ENCODE measurements at regions not wholly inside any gene's neighbourhood (a gene's known extent, or its start where the extent isn't known, plus 50 kb on each side); places are given as distances from the start of the nearest gene placed in this dataset.

GRCh38 chr18:6493194-6493593, 78.5 kb upstream of the L3MBTL4 start:
- H3K27me3 Mint-ChIP-seq (ENCODE audit: insufficient read depth): no peaks in the 10 kb centered on the region
- Histone ChIP-seq H3K36me3 (ENCODE audit: control insufficient read depth, insufficient read depth, low read length) (no peaks in the 10 kb centered on the region), H3K4me3 (ENCODE audit: low read length) (no peak overlapping the region), H3K27me3 (ENCODE audit: control insufficient read depth, insufficient read depth, low read length, poor library complexity, severe bottlenecking) (no peaks in the 10 kb centered on the region), H3K27ac (ENCODE audit: low read depth, low read length) (no peak overlapping the region), H3K4me1 (ENCODE audit: control insufficient read depth, insufficient read depth, low read length) (no peaks in the 10 kb centered on the region), H3K9me3 (ENCODE audit: control insufficient read depth, low read length) (no peaks in the 10 kb centered on the region), H3K9ac (ENCODE audit: extremely low read depth, low read length, poor library complexity, severe bottlenecking) (no peak overlapping the region)
- peaks cover 10% of the 10 kb centered on the region for H3K4me1 Mint-ChIP-seq
- DNase-seq: no peak
- TF ChIP-seq, protein P1, sequence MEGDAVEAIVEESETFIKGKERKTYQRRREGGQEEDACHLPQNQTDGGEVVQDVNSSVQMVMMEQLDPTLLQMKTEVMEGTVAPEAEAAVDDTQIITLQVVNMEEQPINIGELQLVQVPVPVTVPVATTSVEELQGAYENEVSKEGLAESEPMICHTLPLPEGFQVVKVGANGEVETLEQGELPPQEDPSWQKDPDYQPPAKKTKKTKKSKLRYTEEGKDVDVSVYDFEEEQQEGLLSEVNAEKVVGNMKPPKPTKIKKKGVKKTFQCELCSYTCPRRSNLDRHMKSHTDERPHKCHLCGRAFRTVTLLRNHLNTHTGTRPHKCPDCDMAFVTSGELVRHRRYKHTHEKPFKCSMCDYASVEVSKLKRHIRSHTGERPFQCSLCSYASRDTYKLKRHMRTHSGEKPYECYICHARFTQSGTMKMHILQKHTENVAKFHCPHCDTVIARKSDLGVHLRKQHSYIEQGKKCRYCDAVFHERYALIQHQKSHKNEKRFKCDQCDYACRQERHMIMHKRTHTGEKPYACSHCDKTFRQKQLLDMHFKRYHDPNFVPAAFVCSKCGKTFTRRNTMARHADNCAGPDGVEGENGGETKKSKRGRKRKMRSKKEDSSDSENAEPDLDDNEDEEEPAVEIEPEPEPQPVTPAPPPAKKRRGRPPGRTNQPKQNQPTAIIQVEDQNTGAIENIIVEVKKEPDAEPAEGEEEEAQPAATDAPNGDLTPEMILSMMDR (conservative IDR thresholded peaks at IDR 0.05): no peak
- no peaks in the 10 kb centered on the region for H3K9me3 Mint-ChIP-seq
- no peak overlapping the region for H3K4me3 Mint-ChIP-seq
- 96 to 98% methylated on average over 4 to 5 of the region's 5 CpGs for WGBS, 2 experiments (ENCODE audit: insufficient coverage in 1 of 2, insufficient read length in 1 of 2)
- no peaks in the 10 kb centered on the region for H3K36me3 Mint-ChIP-seq (ENCODE audit: low read depth)
- no peak overlapping the region for H3K27ac Mint-ChIP-seq

DNA sequence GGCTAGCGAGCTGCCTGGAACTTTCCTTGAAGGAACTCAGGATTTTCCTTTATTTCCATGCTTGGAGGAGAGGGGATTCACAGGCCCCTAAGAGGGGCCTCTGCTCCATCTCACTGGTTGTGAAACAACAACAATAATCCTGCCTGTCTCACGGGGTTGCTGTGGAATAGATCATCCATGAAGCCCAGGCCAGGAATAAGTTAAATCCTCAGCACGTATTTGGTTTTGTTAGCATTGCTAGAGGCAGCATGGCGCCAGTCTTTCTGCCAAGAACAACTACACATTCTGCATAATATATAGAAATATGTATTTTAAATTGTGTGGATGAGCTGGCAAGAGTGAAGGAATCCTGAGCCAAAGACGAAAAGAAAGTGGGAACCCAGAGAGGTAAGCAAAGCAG, 80.8 kb upstream of the L3MBTL4 start:
- no peak overlapping the region for H3K9ac ChIP-seq (ENCODE audit: extremely low read depth, low read length, poor library complexity, severe bottlenecking)
- no peak overlapping the region for H3K27ac ChIP-seq (ENCODE audit: low read depth, low read length)
- Mint-ChIP-seq H3K9me3 (peaks cover 5% of the 10 kb centered on the region), H3K4me3 (no peak overlapping the region), H3K4me1 (no peaks in the 10 kb centered on the region), H3K27ac (no peak overlapping the region), H3K27me3 (ENCODE audit: insufficient read depth) (no peaks in the 10 kb centered on the region), H3K36me3 (ENCODE audit: low read depth) (no peaks in the 10 kb centered on the region)
- TF ChIP-seq, protein P1 (conservative IDR thresholded peaks at IDR 0.05): no peak
- no peaks in the 10 kb centered on the region for H3K9me3 ChIP-seq (ENCODE audit: control insufficient read depth, low read length)
- WGBS, 2 experiments (ENCODE audit: insufficient coverage in 1 of 2, insufficient read length in 1 of 2): 85 to 100% methylated on average over 2 to 4 of the region's 5 CpGs
- H3K27me3 ChIP-seq (ENCODE audit: control insufficient read depth, insufficient read depth, low read length, poor library complexity, severe bottlenecking): no peaks in the 10 kb centered on the region
- H3K4me1 ChIP-seq (ENCODE audit: control insufficient read depth, insufficient read depth, low read length): no peaks in the 10 kb centered on the region
- H3K36me3 ChIP-seq (ENCODE audit: control insufficient read depth, insufficient read depth, low read length): no peaks in the 10 kb centered on the region
- no peak overlapping the region for H3K4me3 ChIP-seq (ENCODE audit: low read length)
- DNase-seq: no peak

DNA sequence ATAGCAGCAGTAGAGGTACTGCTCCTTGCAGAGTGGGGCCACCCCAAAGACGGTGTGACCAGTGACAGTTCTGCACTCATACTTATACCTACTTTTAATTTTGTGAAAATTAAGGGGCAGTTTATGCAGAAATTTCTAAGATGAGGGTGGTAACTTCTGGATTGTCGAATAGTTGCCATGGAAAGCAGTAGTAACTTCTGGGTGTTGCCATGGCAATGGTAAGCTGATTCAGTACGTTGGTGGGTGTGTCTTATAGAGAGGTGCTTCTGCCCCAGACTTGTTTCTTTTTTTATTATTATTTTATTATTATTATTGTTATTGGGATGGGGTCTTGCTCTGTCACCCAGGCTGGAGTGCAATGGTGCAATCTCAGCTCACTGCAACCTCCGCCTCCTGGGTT, 82.8 kb upstream of the L3MBTL4 start:
- Mint-ChIP-seq H3K4me1 (peaks cover 12% of the 10 kb centered on the region), H3K9me3 (peaks cover 12% of the 10 kb centered on the region), H3K36me3 (ENCODE audit: low read depth) (peaks cover 3% of the 10 kb centered on the region), H3K27me3 (ENCODE audit: insufficient read depth) (no peaks in the 10 kb centered on the region), H3K27ac (no peak overlapping the region), H3K4me3 (no peak overlapping the region)
- Histone ChIP-seq H3K36me3 (ENCODE audit: control insufficient read depth, insufficient read depth, low read length) (no peaks in the 10 kb centered on the region), H3K27me3 (ENCODE audit: control insufficient read depth, insufficient read depth, low read length, poor library complexity, severe bottlenecking) (no peaks in the 10 kb centered on the region), H3K4me3 (ENCODE audit: low read length) (no peak overlapping the region), H3K4me1 (ENCODE audit: control insufficient read depth, insufficient read depth, low read length) (peaks cover 11% of the 10 kb centered on the region), H3K9ac (ENCODE audit: extremely low read depth, low read length, poor library complexity, severe bottlenecking) (no peak overlapping the region), H3K9me3 (ENCODE audit: control insufficient read depth, low read length) (peaks cover 3% of the 10 kb centered on the region), H3K27ac (ENCODE audit: low read depth, low read length) (no peak overlapping the region)
- DNase-seq: no peak
- 92 to 100% methylated on average over 1 to 3 of the region's 4 CpGs for WGBS, 2 experiments (ENCODE audit: insufficient coverage in 1 of 2, insufficient read length in 1 of 2)
- TF ChIP-seq, protein P1 (conservative IDR thresholded peaks at IDR 0.05): no peak
